ENCODE measurements at regions not wholly inside any gene's neighbourhood (a gene's known extent, or its start where the extent isn't known, plus 50 kb on each side); places are given as distances from the start of the nearest gene placed in this dataset.

DNA sequence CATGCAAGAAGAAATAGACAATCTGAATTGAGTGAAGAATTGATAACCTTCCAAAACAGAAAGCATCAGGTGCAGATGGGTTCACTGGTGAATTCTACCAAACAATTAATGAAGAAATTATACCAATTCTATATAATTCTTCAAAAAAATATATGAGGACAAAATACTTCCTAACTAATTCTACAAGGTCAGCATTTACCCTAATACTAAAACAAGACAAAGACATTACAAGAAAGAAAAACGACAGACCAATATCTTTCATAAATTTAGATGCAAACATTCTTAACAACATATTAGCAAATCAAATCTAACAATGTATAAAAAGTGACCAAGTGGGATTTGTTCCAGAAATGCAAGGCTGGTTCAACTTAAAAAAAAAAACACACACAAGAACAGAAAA, 183.9 kb downstream of the BARX1 start:
- no peak for TF ChIP-seq TSHZ2 (CRISPR knock-in tag; IDR thresholded peaks at IDR 0.05)
- no peak for TF ChIP-seq RARB (CRISPR knock-in tag; IDR thresholded peaks at IDR 0.05)
